AG04449 (cell line): ENCODE measurements at regions not wholly inside any gene's neighbourhood (a gene's known extent, or its start where the extent isn't known, plus 50 kb on each side); places are given as distances from the start of the nearest gene placed in this dataset.

ENCODE experiments used
- CTCF ChIA-PET: fragments of 350-600 bp; formaldehyde crosslinking; extraction: SDS; loops from one replicate; lab custom pipeline; 2021; ENCODE audit warnings: antibody characterized with exemption; lab: Yijun Ruan, JAX
- POLR2A ChIA-PET: fragments of 400-600, 350-600 bp; formaldehyde crosslinking; extraction: SDS; loops from one replicate; lab custom pipeline; 2020; ENCODE audit warnings: antibody characterized with exemption, inconsistent platforms; lab: Yijun Ruan, JAX
- DNase-seq: peaks from one replicate; pipeline ENCODE4 v3.0.0-alpha.2; 2010; ENCODE audit warnings: low read depth, low spot score
- H3K4me3 ChIP-seq: 2 replicates; pipeline ENCODE4 v1.5.1; 2011; ENCODE audit warnings: low read depth, mild to moderate bottlenecking, control low read depth, low read length
- TF ChIP-seq, protein P1 (sequence below): IDR thresholded peaks from one replicate; pipeline ENCODE4 v1.5.1; 2011; ENCODE audit warnings: mild to moderate bottlenecking, moderate library complexity, low read length, control low read depth, inconsistent platforms; ENCODE audit not compliant: insufficient read depth; ENCODE audit errors: missing control alignments

DNA sequence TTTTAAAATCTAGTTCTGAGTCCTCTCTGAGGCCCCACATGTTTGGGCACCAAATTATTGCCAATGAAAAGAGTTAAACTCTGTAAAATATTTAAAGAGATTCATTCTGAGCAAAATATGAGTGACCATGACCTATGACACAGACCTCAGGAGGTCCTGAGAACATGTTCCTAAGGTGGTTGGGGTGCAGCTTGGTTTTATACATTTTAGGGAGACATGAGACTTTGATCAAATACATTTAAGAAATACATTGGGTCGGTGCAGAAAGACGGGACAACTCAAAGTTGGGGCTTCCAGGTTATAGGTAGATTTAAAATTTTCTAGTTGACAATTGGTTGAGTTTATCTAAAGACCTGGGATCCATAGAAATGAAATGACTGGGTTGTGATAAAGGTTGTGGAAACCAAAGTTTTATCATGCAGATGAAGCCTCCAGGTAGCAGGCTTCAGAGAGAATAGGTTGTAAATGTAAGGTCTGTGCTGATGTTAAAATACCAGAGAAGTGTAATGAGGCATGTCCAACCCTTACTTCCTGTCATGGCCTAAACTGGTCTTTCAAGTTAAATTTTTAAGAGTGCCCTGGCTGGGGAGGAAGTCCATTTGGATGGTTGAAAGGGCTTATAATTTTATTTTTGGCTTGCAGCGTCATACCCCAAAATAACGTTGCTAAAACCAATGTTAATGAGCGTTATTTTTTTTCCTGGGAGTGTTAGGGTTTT is 274.9 kb downstream of the NUF2 start:
- CTCF ChIA-PET: no interaction called here
- TF ChIP-seq, protein P1, sequence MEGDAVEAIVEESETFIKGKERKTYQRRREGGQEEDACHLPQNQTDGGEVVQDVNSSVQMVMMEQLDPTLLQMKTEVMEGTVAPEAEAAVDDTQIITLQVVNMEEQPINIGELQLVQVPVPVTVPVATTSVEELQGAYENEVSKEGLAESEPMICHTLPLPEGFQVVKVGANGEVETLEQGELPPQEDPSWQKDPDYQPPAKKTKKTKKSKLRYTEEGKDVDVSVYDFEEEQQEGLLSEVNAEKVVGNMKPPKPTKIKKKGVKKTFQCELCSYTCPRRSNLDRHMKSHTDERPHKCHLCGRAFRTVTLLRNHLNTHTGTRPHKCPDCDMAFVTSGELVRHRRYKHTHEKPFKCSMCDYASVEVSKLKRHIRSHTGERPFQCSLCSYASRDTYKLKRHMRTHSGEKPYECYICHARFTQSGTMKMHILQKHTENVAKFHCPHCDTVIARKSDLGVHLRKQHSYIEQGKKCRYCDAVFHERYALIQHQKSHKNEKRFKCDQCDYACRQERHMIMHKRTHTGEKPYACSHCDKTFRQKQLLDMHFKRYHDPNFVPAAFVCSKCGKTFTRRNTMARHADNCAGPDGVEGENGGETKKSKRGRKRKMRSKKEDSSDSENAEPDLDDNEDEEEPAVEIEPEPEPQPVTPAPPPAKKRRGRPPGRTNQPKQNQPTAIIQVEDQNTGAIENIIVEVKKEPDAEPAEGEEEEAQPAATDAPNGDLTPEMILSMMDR: no peak
- no peak overlapping the region for H3K4me3 ChIP-seq
- no peak for DNase-seq
- POLR2A ChIA-PET: no interaction called here

DNA sequence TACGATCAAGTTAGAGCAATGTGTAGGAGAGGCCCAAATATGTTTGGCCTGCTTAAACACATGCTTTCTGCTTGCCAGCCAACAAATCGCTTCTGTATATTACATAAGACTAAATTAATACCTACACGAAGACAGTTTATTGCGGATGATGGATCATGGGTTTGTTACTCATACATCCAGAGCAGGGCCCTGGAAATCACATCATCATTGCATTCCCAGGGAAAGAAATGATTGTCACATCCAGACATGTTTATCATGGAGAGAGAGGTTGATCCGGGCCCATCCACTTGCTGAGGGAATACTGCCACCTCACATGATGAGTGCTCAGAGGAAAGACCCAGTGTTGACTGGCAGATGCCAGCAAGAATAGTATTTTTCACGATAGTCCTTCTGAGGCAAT is 282.6 kb downstream of the NUF2 start:
- DNase-seq: no peak
- POLR2A ChIA-PET: no interaction called here
- CTCF ChIA-PET: no interaction called here
- no peak overlapping the region for H3K4me3 ChIP-seq
- TF ChIP-seq, protein P1: no peak

DNA sequence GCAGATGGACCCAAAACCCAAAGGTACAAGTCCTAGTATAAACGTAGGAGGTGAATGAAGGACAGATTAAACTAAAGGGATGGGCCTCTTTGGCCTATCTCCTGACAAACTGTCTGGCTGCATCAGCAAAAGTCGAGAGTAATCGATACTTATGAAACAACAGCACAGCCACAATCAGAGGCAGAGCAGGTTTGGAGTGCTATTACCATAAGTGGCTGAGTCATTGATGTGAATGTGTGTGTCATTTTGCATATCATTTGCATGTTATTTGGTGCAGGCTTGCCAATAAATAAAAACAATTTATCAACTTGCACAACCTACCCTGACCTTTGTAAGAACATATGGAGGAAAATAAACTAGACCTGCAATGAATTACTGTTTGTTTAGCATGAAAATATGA is 283.1 kb downstream of the NUF2 start:
- no peak for DNase-seq
- TF ChIP-seq, protein P1: no peak
- POLR2A ChIA-PET: no interaction called here
- CTCF ChIA-PET: no interaction called here
- no peak overlapping the region for H3K4me3 ChIP-seq

DNA sequence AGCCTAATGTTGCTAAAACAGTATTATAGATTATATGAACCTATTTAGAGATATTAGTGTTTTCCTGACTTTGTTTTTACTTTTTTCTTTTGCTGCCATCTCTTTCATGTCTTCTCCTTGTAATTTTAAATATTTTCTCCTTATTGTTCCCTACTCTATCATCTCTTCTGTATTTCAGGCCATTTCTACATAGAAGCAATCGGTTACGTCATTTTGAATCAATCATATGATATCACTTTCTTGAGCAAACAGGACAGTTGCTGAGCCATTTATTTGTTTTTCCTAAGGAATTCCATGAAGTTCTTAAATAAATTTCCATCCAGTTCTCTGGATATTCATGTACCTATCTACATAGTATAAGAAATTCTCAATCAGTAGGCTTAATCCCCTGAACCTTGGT is 287.2 kb downstream of the NUF2 start:
- POLR2A ChIA-PET: no interaction called here
- CTCF ChIA-PET: no interaction called here
- DNase-seq: no peak
- H3K4me3 ChIP-seq: no peak overlapping the region
- TF ChIP-seq, protein P1: no peak

DNA sequence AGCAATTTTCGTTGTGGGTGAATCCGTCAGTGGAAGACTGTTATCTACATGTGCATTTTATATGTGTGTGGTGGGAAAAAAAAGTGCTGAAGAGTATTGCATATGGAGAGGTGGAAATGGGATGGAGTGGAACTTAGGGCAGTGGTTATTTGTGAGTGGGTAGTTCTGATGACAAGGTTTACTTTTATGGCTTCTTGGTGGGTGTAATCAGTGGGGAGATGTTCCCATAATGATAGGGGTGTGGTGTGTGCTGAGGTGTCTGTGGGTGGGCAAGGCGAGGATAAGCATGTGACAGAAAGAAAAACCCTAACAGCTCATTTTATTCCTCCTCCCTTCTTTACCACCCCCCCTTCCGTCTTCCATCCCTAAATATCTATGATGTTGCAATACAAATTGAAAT is 288.1 kb downstream of the NUF2 start:
- POLR2A ChIA-PET: no interaction called here
- H3K4me3 ChIP-seq: no peak overlapping the region
- TF ChIP-seq, protein P1: no peak
- DNase-seq: no peak
- CTCF ChIA-PET: no interaction called here

DNA sequence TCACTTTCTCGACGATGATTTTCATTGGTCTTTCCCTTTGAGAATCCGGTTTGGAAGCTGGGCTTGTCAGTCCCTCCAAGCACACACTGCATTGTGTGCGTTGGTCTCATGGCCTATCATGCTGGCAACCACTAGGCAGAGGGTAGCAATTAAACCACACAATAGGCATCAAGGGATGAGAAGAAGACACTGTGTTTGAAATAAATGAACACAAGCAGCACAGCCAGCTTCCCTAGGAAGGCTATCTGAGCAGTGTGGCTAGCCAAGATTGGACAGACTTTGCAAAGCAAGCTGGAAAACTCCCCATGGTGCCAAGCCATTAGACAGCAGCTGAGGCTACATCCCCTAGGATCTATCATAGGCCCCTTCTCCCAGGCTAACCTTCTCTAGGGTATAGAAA is 288.7 kb downstream of the NUF2 start:
- POLR2A ChIA-PET: no interaction called here
- TF ChIP-seq, protein P1: no peak
- CTCF ChIA-PET: no interaction called here
- H3K4me3 ChIP-seq: no peak overlapping the region
- DNase-seq: no peak
